HepG2 (cell line): ENCODE measurements at regions not wholly inside any gene's neighbourhood (a gene's known extent, or its start where the extent isn't known, plus 50 kb on each side); places are given as distances from the start of the nearest gene placed in this dataset.

Experiments used
- HOXA7 ChIP-seq: sonication (generic); formaldehyde crosslinking; IDR thresholded peaks from 2 replicates; pipeline ENCODE4 v1.8.1; 2022; ENCODE audit warnings: mild to moderate bottlenecking, missing genetic modification reagents, moderate library complexity
- MAFF ChIP-seq: IDR thresholded peaks from 2 replicates; pipeline ENCODE4 v1.6.1; 2011; ENCODE audit warnings: low read depth, low read length, improper control_type of control experiment
- MEIS2 ChIP-seq: sonication (generic); formaldehyde crosslinking; IDR thresholded peaks from 2 replicates; pipeline ENCODE4 v1.9.0; 2021; ENCODE audit warnings: mild to moderate bottlenecking, missing genetic modification reagents
- PBX2 ChIP-seq: IDR thresholded peaks from 2 replicates; pipeline ENCODE4 v1.6.1; 2016; ENCODE audit warnings: control low read depth
- U2AF2 ChIP-seq: fragments of 200-400 bp; formaldehyde crosslinking; IDR thresholded peaks from 2 replicates; pipeline ENCODE4 v1.6.1; 2017; ENCODE audit warnings: low read depth, mild to moderate bottlenecking, low read length
- ZBTB7B ChIP-seq: sonication (generic); formaldehyde crosslinking; IDR thresholded peaks from 2 replicates; pipeline ENCODE4 v1.4.0; 2020; ENCODE audit warnings: missing genetic modification reagents
- ZFAT ChIP-seq: sonication (generic); formaldehyde crosslinking; conservative IDR thresholded peaks from 2 replicates; pipeline ENCODE4 v1.8.1; 2023; ENCODE audit warnings: missing genetic modification reagents, inconsistent platforms
- ZNF101 ChIP-seq: sonication (generic); formaldehyde crosslinking; IDR thresholded peaks from 2 replicates; pipeline ENCODE4 v1.4.0; 2020; ENCODE audit warnings: mild to moderate bottlenecking, low read depth, missing genetic modification reagents, borderline replicate concordance
- ZNF124 ChIP-seq: sonication (generic); formaldehyde crosslinking; IDR thresholded peaks from 2 replicates; pipeline ENCODE4 v1.4.0; 2020; ENCODE audit warnings: missing genetic modification reagents
- ZNF180 ChIP-seq: sonication (generic); formaldehyde crosslinking; IDR thresholded peaks from 2 replicates; pipeline ENCODE4 v1.4.0; 2020; ENCODE audit warnings: low read depth, missing genetic modification reagents, borderline replicate concordance
- ZNF292 ChIP-seq: sonication (generic); formaldehyde crosslinking; IDR thresholded peaks from 2 replicates; pipeline ENCODE4 v1.8.1; 2022; ENCODE audit warnings: mild to moderate bottlenecking, low read depth, missing genetic modification reagents, borderline replicate concordance
- ZNF430 ChIP-seq: sonication (generic); formaldehyde crosslinking; IDR thresholded peaks from 2 replicates; pipeline ENCODE4 v1.9.0; 2021; ENCODE audit warnings: mild to moderate bottlenecking, missing genetic modification reagents
- ZNF572 ChIP-seq: sonication (generic); formaldehyde crosslinking; IDR thresholded peaks from 2 replicates; pipeline ENCODE4 v1.5.1; 2020; ENCODE audit warnings: mild to moderate bottlenecking, missing genetic modification reagents
- ZNF746 ChIP-seq: sonication (generic); formaldehyde crosslinking; IDR thresholded peaks from 2 replicates; pipeline ENCODE4 v1.8.0; 2022; ENCODE audit warnings: mild to moderate bottlenecking, missing genetic modification reagents
- TF ChIP-seq, protein P1 (sequence below): IDR thresholded peaks from 2 replicates; pipeline ENCODE4 v1.4.0; 2020; ENCODE audit warnings: mild to moderate bottlenecking, missing genetic modification reagents
- TF ChIP-seq, protein P2 (sequence below): sonication (generic); formaldehyde crosslinking; conservative IDR thresholded peaks from 2 replicates; pipeline ENCODE4 v1.4.0; 2020; ENCODE audit warnings: mild to moderate bottlenecking, missing genetic modification reagents, moderate library complexity
- TF ChIP-seq, protein P3 (sequence below): sonication (generic); formaldehyde crosslinking; IDR thresholded peaks from 2 replicates; pipeline ENCODE4 v1.8.0; 2022; ENCODE audit warnings: mild to moderate bottlenecking, missing genetic modification reagents
- TF ChIP-seq, protein P4 (sequence below): sonication (generic); formaldehyde crosslinking; IDR thresholded peaks from 2 replicates; pipeline ENCODE4 v1.4.0; 2020; ENCODE audit warnings: missing genetic modification reagents

DNA sequence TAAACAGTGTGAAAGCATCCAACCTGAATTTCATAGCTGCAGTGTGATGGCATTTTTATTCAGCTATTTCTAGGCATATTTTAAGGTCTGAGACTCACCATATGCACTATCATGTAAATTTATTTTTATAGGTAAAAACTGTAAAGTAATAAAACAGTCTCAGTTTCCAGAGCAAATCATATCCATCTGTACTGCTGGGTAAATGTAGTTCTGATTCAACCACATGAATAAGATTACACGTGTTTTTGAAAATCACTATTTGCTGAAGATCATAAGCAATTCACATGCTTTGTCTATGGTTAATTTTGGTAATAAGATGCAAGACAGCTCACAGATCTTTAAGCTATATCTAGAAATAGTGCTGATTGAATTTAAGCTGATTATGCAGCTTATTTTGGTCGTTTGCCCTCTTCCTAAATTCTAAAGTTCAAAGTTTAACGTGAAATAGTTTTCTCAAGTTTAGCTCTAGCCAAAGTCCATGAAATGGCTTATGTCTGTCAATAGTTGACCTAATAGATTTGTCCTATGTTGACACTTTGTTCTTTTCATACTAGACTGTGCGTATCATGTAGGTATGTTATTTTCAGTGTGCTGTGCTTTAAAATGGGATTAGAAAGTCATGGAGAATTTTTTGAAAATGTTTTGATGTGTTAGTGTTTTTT, 489.0 kb downstream of the USP25 start (continued):
- TF ChIP-seq U2AF2: no peak
- TF ChIP-seq, protein P1, sequence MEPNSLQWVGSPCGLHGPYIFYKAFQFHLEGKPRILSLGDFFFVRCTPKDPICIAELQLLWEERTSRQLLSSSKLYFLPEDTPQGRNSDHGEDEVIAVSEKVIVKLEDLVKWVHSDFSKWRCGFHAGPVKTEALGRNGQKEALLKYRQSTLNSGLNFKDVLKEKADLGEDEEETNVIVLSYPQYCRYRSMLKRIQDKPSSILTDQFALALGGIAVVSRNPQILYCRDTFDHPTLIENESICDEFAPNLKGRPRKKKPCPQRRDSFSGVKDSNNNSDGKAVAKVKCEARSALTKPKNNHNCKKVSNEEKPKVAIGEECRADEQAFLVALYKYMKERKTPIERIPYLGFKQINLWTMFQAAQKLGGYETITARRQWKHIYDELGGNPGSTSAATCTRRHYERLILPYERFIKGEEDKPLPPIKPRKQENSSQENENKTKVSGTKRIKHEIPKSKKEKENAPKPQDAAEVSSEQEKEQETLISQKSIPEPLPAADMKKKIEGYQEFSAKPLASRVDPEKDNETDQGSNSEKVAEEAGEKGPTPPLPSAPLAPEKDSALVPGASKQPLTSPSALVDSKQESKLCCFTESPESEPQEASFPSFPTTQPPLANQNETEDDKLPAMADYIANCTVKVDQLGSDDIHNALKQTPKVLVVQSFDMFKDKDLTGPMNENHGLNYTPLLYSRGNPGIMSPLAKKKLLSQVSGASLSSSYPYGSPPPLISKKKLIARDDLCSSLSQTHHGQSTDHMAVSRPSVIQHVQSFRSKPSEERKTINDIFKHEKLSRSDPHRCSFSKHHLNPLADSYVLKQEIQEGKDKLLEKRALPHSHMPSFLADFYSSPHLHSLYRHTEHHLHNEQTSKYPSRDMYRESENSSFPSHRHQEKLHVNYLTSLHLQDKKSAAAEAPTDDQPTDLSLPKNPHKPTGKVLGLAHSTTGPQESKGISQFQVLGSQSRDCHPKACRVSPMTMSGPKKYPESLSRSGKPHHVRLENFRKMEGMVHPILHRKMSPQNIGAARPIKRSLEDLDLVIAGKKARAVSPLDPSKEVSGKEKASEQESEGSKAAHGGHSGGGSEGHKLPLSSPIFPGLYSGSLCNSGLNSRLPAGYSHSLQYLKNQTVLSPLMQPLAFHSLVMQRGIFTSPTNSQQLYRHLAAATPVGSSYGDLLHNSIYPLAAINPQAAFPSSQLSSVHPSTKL (CRISPR knock-in tag): peak; percentile 36; the same call in 1 of the 2 replicates
- TF ChIP-seq, protein P2, sequence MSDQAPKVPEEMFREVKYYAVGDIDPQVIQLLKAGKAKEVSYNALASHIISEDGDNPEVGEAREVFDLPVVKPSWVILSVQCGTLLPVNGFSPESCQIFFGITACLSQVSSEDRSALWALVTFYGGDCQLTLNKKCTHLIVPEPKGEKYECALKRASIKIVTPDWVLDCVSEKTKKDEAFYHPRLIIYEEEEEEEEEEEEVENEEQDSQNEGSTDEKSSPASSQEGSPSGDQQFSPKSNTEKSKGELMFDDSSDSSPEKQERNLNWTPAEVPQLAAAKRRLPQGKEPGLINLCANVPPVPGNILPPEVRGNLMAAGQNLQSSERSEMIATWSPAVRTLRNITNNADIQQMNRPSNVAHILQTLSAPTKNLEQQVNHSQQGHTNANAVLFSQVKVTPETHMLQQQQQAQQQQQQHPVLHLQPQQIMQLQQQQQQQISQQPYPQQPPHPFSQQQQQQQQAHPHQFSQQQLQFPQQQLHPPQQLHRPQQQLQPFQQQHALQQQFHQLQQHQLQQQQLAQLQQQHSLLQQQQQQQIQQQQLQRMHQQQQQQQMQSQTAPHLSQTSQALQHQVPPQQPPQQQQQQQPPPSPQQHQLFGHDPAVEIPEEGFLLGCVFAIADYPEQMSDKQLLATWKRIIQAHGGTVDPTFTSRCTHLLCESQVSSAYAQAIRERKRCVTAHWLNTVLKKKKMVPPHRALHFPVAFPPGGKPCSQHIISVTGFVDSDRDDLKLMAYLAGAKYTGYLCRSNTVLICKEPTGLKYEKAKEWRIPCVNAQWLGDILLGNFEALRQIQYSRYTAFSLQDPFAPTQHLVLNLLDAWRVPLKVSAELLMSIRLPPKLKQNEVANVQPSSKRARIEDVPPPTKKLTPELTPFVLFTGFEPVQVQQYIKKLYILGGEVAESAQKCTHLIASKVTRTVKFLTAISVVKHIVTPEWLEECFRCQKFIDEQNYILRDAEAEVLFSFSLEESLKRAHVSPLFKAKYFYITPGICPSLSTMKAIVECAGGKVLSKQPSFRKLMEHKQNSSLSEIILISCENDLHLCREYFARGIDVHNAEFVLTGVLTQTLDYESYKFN: peak; percentile 65
- no peak for TF ChIP-seq PBX2 (CRISPR knock-in tag)
- TF ChIP-seq ZNF292: no peak
- TF ChIP-seq, protein P3, sequence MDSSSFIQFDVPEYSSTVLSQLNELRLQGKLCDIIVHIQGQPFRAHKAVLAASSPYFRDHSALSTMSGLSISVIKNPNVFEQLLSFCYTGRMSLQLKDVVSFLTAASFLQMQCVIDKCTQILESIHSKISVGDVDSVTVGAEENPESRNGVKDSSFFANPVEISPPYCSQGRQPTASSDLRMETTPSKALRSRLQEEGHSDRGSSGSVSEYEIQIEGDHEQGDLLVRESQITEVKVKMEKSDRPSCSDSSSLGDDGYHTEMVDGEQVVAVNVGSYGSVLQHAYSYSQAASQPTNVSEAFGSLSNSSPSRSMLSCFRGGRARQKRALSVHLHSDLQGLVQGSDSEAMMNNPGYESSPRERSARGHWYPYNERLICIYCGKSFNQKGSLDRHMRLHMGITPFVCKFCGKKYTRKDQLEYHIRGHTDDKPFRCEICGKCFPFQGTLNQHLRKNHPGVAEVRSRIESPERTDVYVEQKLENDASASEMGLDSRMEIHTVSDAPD: no peak
- no peak for TF ChIP-seq ZNF101
- TF ChIP-seq ZNF572 (CRISPR knock-in tag): no peak
- TF ChIP-seq ZFAT: no peak
- 0 out of 2 replicates have a peak, but pooled peaks have one; percentile 10 for TF ChIP-seq MAFF
- TF ChIP-seq ZNF430: no peak
- TF ChIP-seq, protein P4, sequence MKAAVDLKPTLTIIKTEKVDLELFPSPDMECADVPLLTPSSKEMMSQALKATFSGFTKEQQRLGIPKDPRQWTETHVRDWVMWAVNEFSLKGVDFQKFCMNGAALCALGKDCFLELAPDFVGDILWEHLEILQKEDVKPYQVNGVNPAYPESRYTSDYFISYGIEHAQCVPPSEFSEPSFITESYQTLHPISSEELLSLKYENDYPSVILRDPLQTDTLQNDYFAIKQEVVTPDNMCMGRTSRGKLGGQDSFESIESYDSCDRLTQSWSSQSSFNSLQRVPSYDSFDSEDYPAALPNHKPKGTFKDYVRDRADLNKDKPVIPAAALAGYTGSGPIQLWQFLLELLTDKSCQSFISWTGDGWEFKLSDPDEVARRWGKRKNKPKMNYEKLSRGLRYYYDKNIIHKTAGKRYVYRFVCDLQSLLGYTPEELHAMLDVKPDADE: no peak
- no peak for TF ChIP-seq ZNF180
- no peak for TF ChIP-seq ZNF124 (CRISPR knock-in tag)
- no peak for TF ChIP-seq MEIS2
- TF ChIP-seq ZNF746 (CRISPR knock-in tag): no peak
- TF ChIP-seq HOXA7: no peak
- TF ChIP-seq ZBTB7B (CRISPR knock-in tag): no peak
